CD1c-positive myeloid dendritic cell (primary cell): ENCODE measurements at regions not wholly inside any gene's neighbourhood (a gene's known extent, or its start where the extent isn't known, plus 50 kb on each side); places are given as distances from the start of the nearest gene placed in this dataset.
"Not testable (repeated sequence)": the region's sequence is repeated elsewhere in the genome, so short reads cannot be mapped to it uniquely, and the experiment has no call there.

Source experiments
- DNase-seq: peaks from one replicate; pipeline ENCODE4 v3.0.0-alpha.2; 2016; ENCODE audit errors: extremely low spot score

- DNase-seq, result no peak
Observed at GRCh38 chr17:77795685-77796084, 162.8 kb upstream of the TNRC6C start.

- DNase-seq, result no peak
Observed at GRCh38 chr17:77796176-77796860, 162.2 kb upstream of the TNRC6C start.

- no peak for DNase-seq
Observed at GRCh38 chr17:77798031-77798430, 160.5 kb upstream of the TNRC6C start.

GRCh38 chr17:77798481-77798880 is 160.0 kb upstream of the TNRC6C start:
- no peak for DNase-seq

GRCh38 chr17:77800816-77801215 is 157.7 kb upstream of the TNRC6C start:
- no peak for DNase-seq

GRCh38 chr17:77801545-77802332 is 156.8 kb upstream of the TNRC6C start:
- DNase-seq, result no peak

- DNase-seq, result no peak
Observed at GRCh38 chr17:77802333-77802615, 156.2 kb upstream of the TNRC6C start.

GRCh38 chr17:77802811-77803220 is 155.7 kb upstream of the TNRC6C start:
- peak; percentile 8 for DNase-seq

- no peak for DNase-seq
Observed at GRCh38 chr17:77803726-77804125, 154.8 kb upstream of the TNRC6C start.

GRCh38 chr17:77804796-77805426 is 153.6 kb upstream of the TNRC6C start:
- DNase-seq, result no peak

- not testable (repeated sequence) for DNase-seq
Observed at GRCh38 chr17:77805970-77806369, 152.5 kb upstream of the TNRC6C start.

- no peak for DNase-seq
Observed at GRCh38 chr17:77807051-77807745, 151.3 kb upstream of the TNRC6C start.

GRCh38 chr17:77807746-77808441 is 150.6 kb upstream of the TNRC6C start:
- no peak for DNase-seq

GRCh38 chr17:77808686-77809425 is 149.6 kb upstream of the TNRC6C start:
- no peak for DNase-seq

- DNase-seq, result no peak
Observed at GRCh38 chr17:77809814-77810213, 148.7 kb upstream of the TNRC6C start.

GRCh38 chr17:77810536-77810935 is 148.0 kb upstream of the TNRC6C start:
- no peak for DNase-seq

GRCh38 chr17:77811521-77811920 is 147.0 kb upstream of the TNRC6C start:
- DNase-seq, result no peak

- no peak for DNase-seq
Observed at GRCh38 chr17:77814091-77814772, 144.3 kb upstream of the TNRC6C start.

- no peak for DNase-seq
Observed at GRCh38 chr17:77815127-77815905, 143.2 kb upstream of the TNRC6C start.

GRCh38 chr17:77817953-77818352 is 140.6 kb upstream of the TNRC6C start:
- no peak for DNase-seq
